GM04504 (cell line): ENCODE measurements at regions not wholly inside any gene's neighbourhood (a gene's known extent, or its start where the extent isn't known, plus 50 kb on each side); places are given as distances from the start of the nearest gene placed in this dataset.

Experiments
- DNase-seq: peaks from one replicate; pipeline ENCODE4 v3.0.0-alpha.2; 2012; ENCODE audit warnings: low read depth

DNA sequence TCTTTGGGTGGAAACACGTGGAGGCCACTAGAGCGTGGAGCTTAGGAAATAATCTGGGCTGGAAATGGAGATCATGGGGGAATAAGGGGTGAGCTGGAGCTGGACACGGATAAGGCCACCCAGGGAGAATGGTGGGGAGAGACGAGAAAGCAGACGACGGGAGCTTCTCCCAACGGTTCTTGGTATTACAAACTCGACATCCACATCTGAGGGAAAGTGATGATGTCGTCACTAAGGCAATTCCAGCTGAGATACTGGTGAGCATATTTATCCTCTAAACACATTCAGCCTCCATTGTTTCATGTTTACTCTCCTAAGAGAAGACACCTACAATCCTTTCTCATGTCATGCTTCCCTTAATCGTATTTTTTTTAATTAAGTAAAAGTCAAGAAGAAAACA, 50.2 kb upstream of the SNX9 start:
- DNase-seq = no peak
